DMS153 treated with DMSO at 0.1 percent for 48 hours (cell line): ENCODE measurements at regions not wholly inside any gene's neighbourhood (a gene's known extent, or its start where the extent isn't known, plus 50 kb on each side); places are given as distances from the start of the nearest gene placed in this dataset.
A peak's percentile ranks its signal among the peaks of the same experiment; 100 is the strongest.

Experiments
- DNase-seq: peaks from one replicate; lab custom pipeline; 2025; ENCODE audit not compliant: unreplicated experiment; lab: John Stamatoyannopoulos, UW

DNA sequence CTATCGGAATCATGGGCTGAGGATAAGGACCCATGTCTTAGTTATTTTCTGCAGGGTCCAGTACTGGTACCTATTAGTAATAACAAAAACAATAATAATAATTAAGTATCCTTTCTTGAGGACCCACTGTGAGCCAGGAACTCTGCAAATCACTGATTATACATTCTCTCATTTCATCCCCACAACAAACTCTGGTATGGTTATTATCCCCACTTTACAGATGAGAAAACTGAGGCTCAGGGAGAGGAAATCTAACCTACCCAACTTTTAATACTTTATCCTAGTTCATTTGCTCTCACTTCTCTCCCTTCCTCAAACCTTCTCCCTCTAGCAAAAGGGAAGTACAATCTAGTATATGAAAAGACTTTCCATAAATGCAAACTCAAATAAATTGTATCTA lies 528.4 kb upstream of the PROK2 start:
- DNase-seq, result no peak

DNA sequence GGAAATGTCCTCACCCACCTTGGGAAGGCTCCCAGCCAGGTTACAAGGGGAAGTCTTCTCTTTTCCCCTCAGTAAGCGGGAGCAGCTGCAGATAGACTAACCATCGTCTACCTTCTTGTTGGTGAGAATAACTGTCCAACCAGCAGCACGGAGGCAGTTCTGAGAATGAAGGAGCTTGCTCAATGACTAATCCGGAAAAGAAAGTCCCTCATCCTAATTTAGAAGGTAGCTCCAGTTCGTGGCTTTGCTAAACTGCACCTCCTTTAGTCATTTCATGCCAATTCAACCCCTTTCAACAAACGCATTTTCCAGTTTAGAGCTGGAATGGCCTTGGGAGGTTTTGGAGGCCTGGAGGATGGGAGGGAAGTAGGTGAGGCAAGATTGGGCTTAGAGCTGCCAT lies 527.4 kb upstream of the PROK2 start:
- no peak for DNase-seq

DNA sequence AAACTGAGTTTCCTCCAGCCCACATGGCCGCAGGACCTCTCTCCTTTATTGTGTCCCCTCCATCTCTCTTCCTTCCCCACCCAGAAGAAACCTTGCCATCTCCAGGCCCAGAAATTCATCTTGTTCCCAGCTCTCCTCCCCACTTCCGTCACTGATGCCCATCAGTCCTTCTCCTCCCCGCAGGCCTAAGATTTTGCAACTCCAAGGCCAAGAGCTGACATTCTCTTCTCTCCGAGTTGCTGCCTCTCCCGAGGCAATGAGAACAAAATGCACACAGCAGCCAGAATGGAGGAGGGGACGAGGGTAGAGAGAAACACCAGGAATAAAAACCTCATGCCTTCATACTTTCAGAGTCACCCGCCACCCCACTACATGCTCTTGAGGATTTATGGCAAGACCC lies 526.5 kb upstream of the PROK2 start:
- DNase-seq, result no peak

GRCh38 chr3:72310419-72311380 lies 525.8 kb upstream of the PROK2 start:
- peak; percentile 68 for DNase-seq

- no peak for DNase-seq
Measured at GRCh38 chr3:72309661-72310418, 524.9 kb upstream of the PROK2 start.

DNA sequence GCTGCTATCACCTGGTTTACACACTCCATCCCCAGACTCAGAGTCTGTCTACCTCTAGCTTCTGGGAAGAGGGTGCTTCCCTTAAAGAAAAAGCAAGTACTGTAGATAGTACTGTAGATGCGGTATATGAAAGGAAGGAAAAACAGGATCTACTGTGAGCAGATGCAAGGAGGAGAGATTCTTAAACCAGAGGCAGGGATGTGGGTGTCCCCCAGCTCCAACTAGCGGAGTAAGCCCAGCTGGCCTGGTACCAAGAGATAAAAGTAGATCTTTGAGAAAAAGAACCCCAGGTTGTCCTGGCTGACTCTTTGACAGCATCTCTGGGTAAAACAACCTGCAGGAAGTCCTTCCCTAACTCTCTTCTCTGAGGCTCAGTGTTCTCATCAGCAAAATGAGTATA lies 523.7 kb upstream of the PROK2 start:
- no peak for DNase-seq

DNA sequence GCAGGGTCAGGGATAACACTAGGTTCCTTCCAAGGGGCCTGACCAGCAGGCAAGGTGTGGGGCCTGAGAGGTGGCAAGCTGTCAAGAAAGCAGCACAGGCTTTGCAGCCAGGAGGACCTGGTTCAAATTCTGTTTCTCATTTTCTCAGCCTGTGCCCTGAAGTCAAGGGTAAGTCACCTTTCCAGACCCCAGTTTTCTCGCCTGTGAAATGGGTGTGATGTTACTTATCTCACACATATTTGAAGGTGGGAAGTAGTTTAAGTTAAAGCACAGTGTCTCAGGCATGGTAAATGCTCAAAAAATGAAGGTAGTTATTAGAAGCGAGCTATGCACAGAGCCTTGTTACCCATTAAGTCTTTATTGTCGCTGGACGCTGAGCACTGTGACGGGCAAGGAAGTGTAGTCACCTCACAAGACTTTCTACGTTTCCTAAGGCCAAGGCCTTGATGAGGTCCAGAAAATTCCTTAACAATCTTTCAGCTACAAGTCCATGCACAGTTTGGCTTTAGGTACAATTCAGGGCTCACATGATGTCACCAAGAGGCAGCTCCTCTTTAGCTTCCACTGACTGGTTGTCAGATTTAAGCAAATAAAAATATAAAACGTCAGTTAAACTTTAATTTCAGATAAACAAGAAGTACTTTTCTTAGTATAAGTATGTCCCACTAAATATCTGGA lies 522.6 kb upstream of the PROK2 start:
- no peak for DNase-seq

DNA sequence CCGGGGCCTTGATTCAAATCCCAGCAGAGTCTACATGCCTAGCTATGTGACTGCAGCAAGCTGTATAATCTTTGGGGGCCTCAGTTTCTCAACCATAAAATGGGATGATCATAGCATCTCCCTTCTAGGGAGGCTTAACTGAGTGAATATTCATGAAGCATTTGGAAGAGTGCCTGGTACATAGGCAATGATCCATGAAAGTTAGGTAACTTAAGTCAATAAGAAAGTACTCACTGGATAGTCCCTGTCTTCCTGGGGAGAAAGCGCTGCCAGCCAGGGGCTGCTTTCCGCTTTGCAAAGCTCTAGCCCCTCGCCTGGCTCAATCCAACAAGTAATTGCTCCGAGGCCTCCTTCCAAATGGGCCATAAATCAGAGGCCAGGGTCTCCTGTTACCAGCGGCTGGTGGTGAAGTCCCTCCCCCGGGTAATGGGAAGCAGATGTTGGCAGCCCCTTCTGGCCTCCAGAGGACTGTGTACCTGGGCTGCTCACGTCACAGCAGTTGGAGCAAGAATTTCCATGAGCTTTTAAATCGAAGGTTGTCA lies 521.9 kb upstream of the PROK2 start:
- no peak for DNase-seq

- no peak for DNase-seq
Measured at GRCh38 chr3:72303926-72304325, 519.0 kb upstream of the PROK2 start.

GRCh38 chr3:72301779-72302178 lies 516.8 kb upstream of the PROK2 start:
- no peak for DNase-seq

DNA sequence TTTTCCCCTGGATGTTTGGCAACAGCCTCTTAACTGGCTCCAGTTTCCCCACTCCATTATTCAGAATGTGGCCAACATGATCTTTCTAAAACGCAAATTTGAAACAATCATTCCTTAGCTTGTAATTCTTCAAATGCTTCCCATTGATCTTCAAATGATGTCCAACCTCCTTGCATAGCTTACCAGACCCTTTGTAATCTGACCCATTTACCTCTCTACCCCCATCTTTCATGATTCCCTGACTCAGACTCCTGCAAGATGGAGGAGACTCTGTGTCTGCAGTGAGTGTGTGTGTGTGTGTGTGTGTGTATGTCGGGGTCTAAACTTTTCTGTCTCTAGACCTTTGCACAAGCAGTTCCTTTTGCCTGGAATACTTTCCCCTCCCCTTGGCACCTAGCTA lies 515.7 kb upstream of the PROK2 start:
- DNase-seq, result no peak

GRCh38 chr3:72299823-72300222 lies 514.9 kb upstream of the PROK2 start:
- no peak for DNase-seq

- no peak for DNase-seq
Measured at GRCh38 chr3:72299321-72299802, 514.4 kb upstream of the PROK2 start.

GRCh38 chr3:72298201-72299152 lies 513.5 kb upstream of the PROK2 start:
- no peak for DNase-seq

DNA sequence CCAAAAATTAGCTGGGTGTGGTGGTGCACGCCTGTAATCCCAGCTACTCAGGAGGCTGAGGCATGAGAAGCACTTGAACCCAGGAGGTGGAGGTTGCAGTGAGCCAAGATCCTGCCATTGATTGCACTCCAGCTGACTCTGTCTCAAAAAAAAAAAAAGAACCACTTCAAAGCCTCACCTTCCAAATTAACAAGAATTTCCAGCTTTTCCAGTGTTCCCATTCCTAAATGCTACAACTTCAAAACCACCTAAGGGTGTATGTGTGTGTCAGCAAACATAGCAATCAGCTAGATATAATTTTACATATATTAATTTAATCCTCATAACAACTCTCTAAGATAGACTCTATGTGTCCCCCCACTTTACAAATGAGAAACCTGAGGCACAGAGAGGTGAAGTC lies 512.5 kb upstream of the PROK2 start:
- no peak for DNase-seq

DNA sequence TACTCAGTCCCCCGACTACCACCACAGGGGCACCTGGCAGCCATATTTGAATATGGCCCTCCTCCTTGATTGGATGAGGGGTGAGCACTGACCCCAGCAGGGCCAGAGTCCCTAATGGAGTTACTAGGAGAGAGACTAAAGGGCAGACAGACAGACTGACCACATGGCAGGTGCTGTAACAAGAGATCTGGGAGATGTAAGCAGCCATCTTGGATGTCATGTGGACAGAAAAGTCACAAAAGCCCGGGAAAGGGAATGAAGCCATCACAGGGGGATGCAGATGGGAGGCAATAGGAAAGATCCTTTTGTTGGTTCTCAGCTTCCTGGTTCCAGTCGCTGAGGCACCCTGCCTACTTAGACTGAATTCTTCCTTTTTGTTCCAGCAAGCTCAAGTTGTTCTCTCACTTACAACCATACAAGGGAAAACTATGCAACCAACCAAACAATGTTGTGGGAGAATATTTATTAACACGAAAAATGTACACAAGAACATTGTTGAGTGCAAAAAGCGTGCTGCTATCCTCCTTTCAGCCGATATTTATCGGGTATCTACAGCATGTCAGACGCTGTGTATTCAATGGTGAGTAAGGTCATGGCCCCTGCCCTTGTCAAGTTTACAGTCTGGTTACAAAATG lies 511.6 kb upstream of the PROK2 start:
- no peak for DNase-seq

DNA sequence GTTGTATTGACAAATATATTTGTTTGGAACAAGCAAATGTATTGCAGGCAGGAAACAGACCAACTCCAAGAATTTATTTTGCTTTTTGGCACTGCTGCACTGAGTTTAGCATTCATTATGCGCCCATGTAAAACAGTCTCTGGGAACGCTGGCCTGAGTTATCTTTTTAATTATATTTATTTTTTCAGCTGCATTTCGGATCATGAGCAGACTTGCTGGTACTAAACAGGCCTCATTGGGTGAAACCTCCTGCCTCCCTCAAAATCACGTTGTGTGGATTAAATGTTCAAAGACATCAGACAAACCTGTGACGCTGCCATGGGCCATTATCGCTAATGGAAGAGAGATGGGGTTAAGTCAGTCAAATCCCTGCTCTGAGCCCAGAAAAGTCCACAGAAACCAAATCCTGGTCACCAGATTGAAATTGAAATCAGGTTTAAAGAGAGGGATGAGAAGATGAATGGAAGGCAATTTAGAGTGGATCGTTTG lies 511.1 kb upstream of the PROK2 start:
- no peak for DNase-seq

DNA sequence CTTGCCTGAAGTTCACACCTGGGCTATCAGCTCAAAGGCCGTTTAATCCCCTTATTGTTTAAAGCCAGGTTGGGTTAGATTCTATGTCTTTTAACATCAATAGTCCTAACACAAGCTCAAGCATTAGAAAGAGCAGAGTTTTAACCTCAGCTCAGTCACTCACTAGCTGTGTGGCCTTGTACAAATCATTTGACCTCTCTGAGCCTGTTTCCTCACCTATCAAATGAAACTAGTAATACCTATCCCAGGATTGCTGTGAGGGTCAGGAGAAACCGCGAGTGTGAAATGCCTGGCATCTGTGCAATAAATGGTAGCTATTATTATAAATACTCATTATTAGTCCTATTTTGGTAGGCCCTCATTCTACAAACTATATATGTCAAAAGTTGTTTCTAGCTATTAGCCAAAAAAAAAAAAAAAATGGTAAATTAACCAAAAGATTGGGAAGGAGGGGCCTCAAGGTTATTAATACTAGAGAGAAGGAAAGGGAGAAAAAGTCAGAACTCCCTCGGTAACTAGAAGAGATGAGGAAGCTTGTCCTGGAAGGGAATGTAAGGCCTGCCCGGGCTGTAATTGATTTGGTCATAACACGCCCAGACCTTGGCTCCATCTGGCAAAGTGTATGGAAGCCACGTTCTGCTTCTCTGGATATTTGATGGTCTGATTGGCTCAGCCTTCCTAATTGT lies 510.5 kb upstream of the PROK2 start:
- DNase-seq, result no peak
